K562 (cell line): ENCODE measurements at regions not wholly inside any gene's neighbourhood (a gene's known extent, or its start where the extent isn't known, plus 50 kb on each side); places are given as distances from the start of the nearest gene placed in this dataset.
A peak's percentile ranks its signal among the peaks of the same experiment; 100 is the strongest.

ENCODE experiments used
- BHLHE40 ChIP-seq: IDR thresholded peaks from 2 replicates; pipeline ENCODE4 v1.6.1; 2011; ENCODE audit warnings: low read length, improper control_type of control experiment
- CCAR2 ChIP-seq: fragments of 200-400 bp; formaldehyde crosslinking; IDR thresholded peaks from 2 replicates; pipeline ENCODE4 v1.6.1; 2017; ENCODE audit warnings: mild to moderate bottlenecking, low read depth, low read length
- DNMT1 ChIP-seq: fragments of 450-650 bp; IDR thresholded peaks from 2 replicates; pipeline ENCODE4 v1.6.1; 2016; ENCODE audit warnings: antibody characterized with exemption, mild to moderate bottlenecking
- ELF1 ChIP-seq: fragments of 200-800 bp; sonication (Bioruptor generic); IDR thresholded peaks from 2 replicates; pipeline ENCODE4 v1.6.1; 2016; ENCODE audit warnings: missing genetic modification characterization, missing compliant biosample characterization
- ELK1 ChIP-seq: sonication (generic); formaldehyde crosslinking; IDR thresholded peaks from 2 replicates; pipeline ENCODE4 v1.8.1; 2022; ENCODE audit warnings: missing genetic modification reagents
- FOXP1 ChIP-seq: sonication (generic); formaldehyde crosslinking; IDR thresholded peaks from 2 replicates; pipeline ENCODE4 v1.8.0; 2022; ENCODE audit warnings: mild to moderate bottlenecking, missing genetic modification reagents
- GABPB2 ChIP-seq: fragments of 250-450 bp; sonication (Bioruptor Pico); conservative IDR thresholded peaks from 2 replicates; pipeline ENCODE4 v1.5.1; 2021; ENCODE audit warnings: mild to moderate bottlenecking
- GATAD2A ChIP-seq: fragments of 450-650 bp; IDR thresholded peaks from 2 replicates; pipeline ENCODE4 v1.6.1; 2017
- HES1 ChIP-seq: fragments of 450-650 bp; IDR thresholded peaks from 2 replicates; pipeline ENCODE4 v1.6.1; 2016; ENCODE audit warnings: low read depth, mild to moderate bottlenecking, moderate library complexity
- KDM4B ChIP-seq, 2 experiments: fragments of 450-650 bp in 1 of 2; sonication (generic) in 1 of 2; IDR thresholded peaks; 2 replicates each; pipeline ENCODE4 v1.6.1; 2016 to 2017; ENCODE audit warnings: borderline replicate concordance in 2 of 2, antibody characterized with exemption in 1 of 2, low read depth in 1 of 2, mild to moderate bottlenecking in 1 of 2
- LCOR ChIP-seq: sonication (generic); formaldehyde crosslinking; IDR thresholded peaks from 2 replicates; pipeline ENCODE4 v1.8.0; 2022; ENCODE audit warnings: mild to moderate bottlenecking, missing genetic modification reagents
- MXI1 ChIP-seq: IDR thresholded peaks from 2 replicates; pipeline ENCODE4 v1.6.1; 2011; ENCODE audit warnings: low read depth, mild to moderate bottlenecking, improper control_type of control experiment, low read length
- NEUROD1 ChIP-seq: fragments of 150-350 bp; IDR thresholded peaks from 2 replicates; pipeline ENCODE4 v1.6.1; 2014; ENCODE audit warnings: borderline replicate concordance, low read length, low read depth; ENCODE audit not compliant: partially characterized antibody
- PRMT5 ChIP-seq: sonication (generic); formaldehyde crosslinking; IDR thresholded peaks from 2 replicates; pipeline ENCODE4 v1.5.0; 2020; ENCODE audit warnings: missing genetic modification reagents
- PURB ChIP-seq: sonication (generic); formaldehyde crosslinking; IDR thresholded peaks from 2 replicates; pipeline ENCODE4 v1.9.0; 2021; ENCODE audit warnings: low read depth, mild to moderate bottlenecking, missing genetic modification reagents
- RBM17 ChIP-seq: fragments of 200-400 bp; formaldehyde crosslinking; IDR thresholded peaks from 2 replicates; pipeline ENCODE4 v1.6.1; 2017; ENCODE audit warnings: low read depth, mild to moderate bottlenecking, low read length, borderline replicate concordance
- SP2 ChIP-seq: IDR thresholded peaks from 2 replicates; pipeline ENCODE4 v1.6.1; 2011; ENCODE audit warnings: mild to moderate bottlenecking, low read depth, low read length, moderate library complexity; ENCODE audit not compliant: poor library complexity, severe bottlenecking; ENCODE audit errors: extremely low read depth
- STAT5B ChIP-seq: fragments of 250-450 bp; sonication (Bioruptor Pico); IDR thresholded peaks from 2 replicates; pipeline ENCODE4 v1.8.0; 2021; ENCODE audit warnings: mild to moderate bottlenecking, inconsistent platforms
- XRCC3 ChIP-seq: fragments of 450-650 bp; IDR thresholded peaks from 2 replicates; pipeline ENCODE4 v1.6.1; 2017; ENCODE audit warnings: mild to moderate bottlenecking, moderate library complexity
- ZBTB17 ChIP-seq: fragments of 450-650 bp; formaldehyde crosslinking; IDR thresholded peaks from 2 replicates; pipeline ENCODE4 v1.4.0; 2020; ENCODE audit warnings: mild to moderate bottlenecking
- ZNF165 ChIP-seq: fragments of 250-450 bp; sonication (Bioruptor Pico); IDR thresholded peaks from 2 replicates; pipeline ENCODE4 v1.4.0; 2020; ENCODE audit warnings: borderline replicate concordance
- ZNF274 ChIP-seq: IDR thresholded peaks from 2 replicates; pipeline ENCODE4 v1.6.1; 2011; ENCODE audit warnings: low read depth, mild to moderate bottlenecking, low read length, moderate library complexity, borderline replicate concordance
- ZNF280B ChIP-seq: fragments of 250-450 bp; sonication (Bioruptor Pico); IDR thresholded peaks from 2 replicates; pipeline ENCODE4 v1.5.1; 2021; ENCODE audit warnings: mild to moderate bottlenecking
- ZNF584 ChIP-seq: fragments of 200-800 bp; sonication (Bioruptor generic); IDR thresholded peaks from 2 replicates; pipeline ENCODE4 v1.6.1; 2016; ENCODE audit warnings: low read depth, mild to moderate bottlenecking, missing genetic modification characterization, missing compliant biosample characterization
- ZNF655 ChIP-seq: fragments of 250-450 bp; sonication (Bioruptor Pico); IDR thresholded peaks from 2 replicates; pipeline ENCODE4 v1.5.0; 2021
- ZNF668 ChIP-seq: fragments of 250-450 bp; sonication (Bioruptor Pico); IDR thresholded peaks from 2 replicates; pipeline ENCODE4 v1.8.0; 2022; ENCODE audit warnings: mild to moderate bottlenecking, inconsistent platforms
- ZNF764 ChIP-seq: fragments of 250-450 bp; sonication (Bioruptor Pico); IDR thresholded peaks from 2 replicates; pipeline ENCODE4 v1.4.0; 2020; ENCODE audit warnings: low read depth, mild to moderate bottlenecking, moderate library complexity
- ZNF780A ChIP-seq: fragments of 250-450 bp; sonication (Bioruptor Pico); IDR thresholded peaks from 2 replicates; pipeline ENCODE4 v1.5.0; 2021; ENCODE audit warnings: mild to moderate bottlenecking

GRCh38 chr2:126994340-126994777, 95.7 kb downstream of the TEX51 start (continued):
- no peak for TF ChIP-seq HES1
- TF ChIP-seq KDM4B (IDR thresholded peaks at IDR 0.05; ENCODE audit: borderline replicate concordance in 2 of 2, low read depth in 1 of 2) = no peak
- TF ChIP-seq ZNF274 = no peak
- no peak for TF ChIP-seq ZNF280B (CRISPR knock-in tag)
- TF ChIP-seq DNMT1 = no peak
- TF ChIP-seq ZNF780A (CRISPR knock-in tag) = no peak
- no peak for TF ChIP-seq BHLHE40
- TF ChIP-seq RBM17 = no peak
- TF ChIP-seq NEUROD1 = peak; percentile 44
- no peak for TF ChIP-seq PRMT5 (CRISPR knock-in tag)
- TF ChIP-seq LCOR = 0 out of 2 replicates have a peak, but pooled peaks have one; percentile 29
- no peak for TF ChIP-seq GABPB2 (CRISPR knock-in tag)
- no peak for TF ChIP-seq FOXP1 (CRISPR knock-in tag)
- no peak for TF ChIP-seq ZNF764
- TF ChIP-seq ELK1 (CRISPR knock-in tag) = no peak
- TF ChIP-seq SP2 = no peak
- no peak for TF ChIP-seq STAT5B
- TF ChIP-seq ZNF584 (CRISPR knock-in tag) = no peak
- TF ChIP-seq GATAD2A = 0 out of 2 replicates have a peak, but pooled peaks have one; percentile 38
- TF ChIP-seq ZNF655 (CRISPR knock-in tag) = no peak
- no peak for TF ChIP-seq XRCC3
- no peak for TF ChIP-seq PURB
- TF ChIP-seq ZBTB17 (CRISPR knock-in tag) = no peak
- TF ChIP-seq CCAR2 = no peak
- TF ChIP-seq ZNF668 (CRISPR knock-in tag) = no peak
- TF ChIP-seq ZNF165 (CRISPR knock-in tag) = no peak
- no peak for TF ChIP-seq MXI1
- no peak for TF ChIP-seq ELF1 (tag)
